Eye (tissue), 1 donor: ENCODE measurements at regions not wholly inside any gene's neighbourhood (a gene's known extent, or its start where the extent isn't known, plus 50 kb on each side); places are given as distances from the start of the nearest gene placed in this dataset.
A peak's percentile ranks its signal among the peaks of the same experiment; 100 is the strongest.

ENCODE experiments used
- DNase-seq: peaks from one replicate; pipeline ENCODE4 v3.0.0-alpha.2; 2015

DNA sequence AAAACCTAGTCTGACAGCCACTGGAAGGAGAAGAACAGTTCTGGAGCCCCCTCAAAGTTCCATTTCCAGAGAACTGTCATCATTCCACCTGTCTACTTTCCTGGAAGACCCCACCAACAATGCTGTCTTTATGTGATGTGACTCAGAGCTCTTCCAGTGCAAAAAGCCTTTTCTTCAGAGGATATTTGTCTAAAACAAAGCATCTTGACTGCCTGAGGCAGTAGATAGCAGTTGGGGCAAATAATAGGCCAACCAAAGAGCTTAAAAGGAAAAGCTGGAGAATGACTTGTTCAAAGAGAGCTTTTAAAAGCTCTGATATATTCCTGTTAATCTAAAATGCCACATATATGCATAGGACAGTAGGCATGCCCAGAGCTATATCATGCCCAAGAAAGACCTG lies 62.6 kb downstream of the MIS18A start:
- no peak for DNase-seq

DNA sequence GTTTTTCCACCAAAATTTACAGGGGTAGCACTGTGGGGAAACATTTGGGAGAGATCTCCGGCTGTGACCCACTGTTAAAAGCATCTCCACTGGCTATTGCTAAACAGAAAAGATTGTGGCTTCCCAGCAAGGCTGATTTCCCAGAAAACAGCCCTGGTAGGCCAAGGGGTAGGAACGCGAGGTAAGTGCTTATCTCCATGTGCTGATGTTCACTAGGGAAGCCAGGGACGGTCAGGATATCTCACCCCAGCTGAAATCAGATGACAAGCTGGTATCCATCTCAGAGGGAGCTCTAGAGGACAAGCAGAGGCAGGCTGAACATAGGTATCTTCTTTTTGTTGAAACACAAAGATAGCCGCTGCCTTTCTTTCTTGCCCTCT lies 63.6 kb downstream of the MIS18A start:
- DNase-seq, result no peak

DNA sequence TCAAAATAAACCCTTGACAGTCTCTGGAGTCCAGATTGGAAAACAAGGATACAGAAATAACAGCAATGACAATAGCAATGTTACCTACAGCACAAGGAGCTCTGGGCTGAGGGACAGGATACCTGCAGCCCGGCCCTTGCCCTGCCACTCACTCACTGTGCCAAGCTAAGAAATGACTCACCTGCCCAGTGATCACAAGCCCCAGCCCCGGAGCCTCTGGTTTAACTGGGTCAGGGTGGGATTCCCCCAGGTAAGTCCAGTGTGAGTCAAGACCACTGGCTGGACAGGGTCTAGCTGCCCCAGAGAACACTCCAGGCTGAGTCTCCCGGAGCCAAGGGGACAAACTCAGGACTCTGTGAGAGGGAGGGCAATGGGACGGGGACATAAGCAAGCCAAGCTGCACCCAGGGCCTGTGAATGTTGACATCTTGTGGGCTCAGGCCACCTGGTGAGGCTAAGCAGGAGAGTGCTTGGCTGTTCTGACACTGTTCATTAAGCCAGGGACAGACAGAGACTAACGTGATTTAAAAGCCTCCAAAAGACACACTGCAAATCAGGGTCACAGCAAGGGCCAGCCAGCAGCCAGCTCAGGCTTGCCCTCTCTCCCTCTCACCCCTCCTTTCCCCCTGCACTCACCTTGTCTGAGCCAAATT lies 64.1 kb downstream of the MIS18A start:
- DNase-seq, result no peak

DNA sequence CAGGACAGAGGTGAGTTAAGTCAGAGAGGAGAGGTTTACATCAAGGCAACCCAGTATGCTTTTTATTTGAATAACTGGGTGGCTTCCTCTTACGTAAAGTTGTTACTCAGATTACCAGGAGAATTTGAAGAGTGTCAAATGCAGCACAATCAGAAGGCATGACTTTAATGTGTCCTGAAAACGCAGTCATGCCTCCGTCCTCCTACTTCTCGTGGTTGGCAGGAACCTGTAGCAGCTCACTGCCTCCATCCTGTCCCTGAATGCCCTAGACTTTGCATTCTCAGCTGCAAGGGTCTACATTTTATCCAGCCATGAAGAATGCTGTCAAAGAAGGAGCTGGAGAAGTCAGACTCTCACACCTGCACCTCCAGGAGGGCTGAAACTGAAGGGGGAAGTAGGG lies 66.7 kb downstream of the MIS18A start:
- DNase-seq, result no peak

DNA sequence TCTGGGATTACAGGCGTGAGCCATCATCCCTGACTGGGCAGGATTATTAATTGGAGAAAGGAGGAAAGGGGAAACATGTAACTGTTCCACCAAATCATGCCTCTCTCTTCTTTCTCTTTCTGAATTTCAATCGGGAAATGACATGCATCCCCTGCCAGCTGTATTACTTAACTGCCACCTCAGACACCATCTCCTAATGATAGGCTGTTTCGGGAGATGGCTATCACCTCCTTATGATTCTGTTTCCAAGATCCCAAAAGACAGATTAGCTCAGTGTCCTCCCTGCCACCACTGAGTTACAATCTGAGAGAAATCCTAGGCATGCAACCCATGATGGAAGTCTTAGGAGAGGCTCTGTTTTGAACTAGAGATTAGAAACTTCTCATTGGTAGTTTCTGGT lies 67.5 kb downstream of the MIS18A start:
- DNase-seq, result no peak

DNA sequence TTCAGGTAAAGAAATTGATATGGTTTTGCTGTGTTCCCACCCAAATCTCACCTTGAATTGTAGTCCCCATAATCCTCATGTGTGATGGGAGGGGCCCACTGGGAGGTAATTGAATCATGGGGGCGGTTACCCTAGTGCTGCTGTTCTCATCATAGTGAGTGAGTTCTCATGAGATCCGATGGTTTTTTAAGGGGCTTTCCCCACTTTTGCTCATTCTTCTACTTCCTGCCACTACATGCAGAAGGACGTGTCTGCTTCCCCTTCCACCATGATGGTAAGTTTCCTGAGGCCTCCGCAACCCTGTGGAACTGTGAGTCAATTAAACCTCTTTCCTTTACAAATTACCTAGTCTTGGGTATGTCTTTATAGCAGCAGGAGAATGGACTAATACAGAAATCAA lies 69.3 kb downstream of the MIS18A start:
- DNase-seq, result no peak

GRCh38 chr21:32207406-32207716 lies 71.5 kb downstream of the MIS18A start:
- DNase-seq, result peak; percentile 58

DNA sequence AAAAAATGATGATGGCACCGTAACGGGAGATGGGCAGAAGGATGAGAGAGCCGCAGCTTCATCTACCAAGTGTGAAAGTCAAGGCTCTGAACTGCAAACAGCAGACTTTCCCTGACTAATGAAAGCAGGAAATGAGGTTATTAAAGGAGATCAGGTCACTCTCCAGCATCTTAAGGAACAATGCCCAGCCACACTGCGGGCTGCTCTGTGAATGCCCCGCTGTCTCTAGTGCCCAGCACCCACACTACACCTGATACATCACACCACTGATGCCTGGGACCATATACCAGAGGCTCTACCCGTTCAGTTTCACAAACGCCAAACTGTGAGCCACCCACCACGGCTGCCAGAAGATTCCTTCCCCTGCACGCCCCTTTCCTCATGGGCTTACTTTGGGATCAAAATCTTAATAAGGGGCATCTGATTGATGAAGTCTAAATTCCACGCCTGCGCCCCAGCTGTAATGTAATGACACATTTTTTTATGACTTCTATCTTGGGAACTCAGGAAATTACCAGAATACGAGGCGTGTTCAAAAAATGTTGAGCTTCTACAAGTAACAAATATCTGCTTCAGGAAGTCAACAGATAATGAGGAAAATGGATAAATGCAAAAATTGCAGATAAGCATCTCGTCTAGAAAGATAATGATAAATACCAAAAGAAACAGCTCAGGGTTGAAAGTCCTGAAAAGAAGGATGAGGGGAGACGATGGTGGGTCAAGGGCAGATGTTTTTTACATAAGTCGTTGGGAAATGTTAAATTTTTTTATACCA lies 72.0 kb downstream of the MIS18A start:
- no peak for DNase-seq

- DNase-seq, result no peak
These were observed 74.9 kb downstream of the MIS18A start for GRCh38 chr21:32203877-32204480.

- DNase-seq, result no peak
These were observed 78.8 kb downstream of the MIS18A start for GRCh38 chr21:32200029-32200428.

GRCh38 chr21:32198384-32198783 lies 80.5 kb downstream of the MIS18A start:
- no peak for DNase-seq

DNA sequence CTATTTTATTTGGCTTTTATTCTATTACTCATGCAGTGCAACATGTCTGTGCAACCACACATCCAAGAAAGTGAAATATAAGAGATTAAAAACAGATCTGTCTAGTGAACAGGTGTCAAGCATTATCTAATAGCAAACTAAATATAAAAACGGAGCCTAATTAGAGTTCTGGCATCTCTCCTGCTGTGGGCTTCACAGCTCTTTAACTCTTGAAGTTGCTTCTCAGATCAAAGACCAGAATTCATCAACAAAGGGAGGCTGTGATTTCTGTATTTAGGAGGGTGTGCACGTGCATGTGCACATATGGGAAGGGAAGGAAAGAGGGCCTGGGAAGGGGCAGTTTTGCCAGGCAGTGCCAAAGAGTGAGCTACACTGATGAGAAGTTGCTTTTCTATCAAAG lies 81.0 kb downstream of the MIS18A start:
- DNase-seq, result peak; percentile 65

- no peak for DNase-seq
These were observed 82.8 kb downstream of the MIS18A start for GRCh38 chr21:32196001-32196400.

GRCh38 chr21:32193098-32193465 lies 85.8 kb downstream of the MIS18A start:
- DNase-seq, result no peak

DNA sequence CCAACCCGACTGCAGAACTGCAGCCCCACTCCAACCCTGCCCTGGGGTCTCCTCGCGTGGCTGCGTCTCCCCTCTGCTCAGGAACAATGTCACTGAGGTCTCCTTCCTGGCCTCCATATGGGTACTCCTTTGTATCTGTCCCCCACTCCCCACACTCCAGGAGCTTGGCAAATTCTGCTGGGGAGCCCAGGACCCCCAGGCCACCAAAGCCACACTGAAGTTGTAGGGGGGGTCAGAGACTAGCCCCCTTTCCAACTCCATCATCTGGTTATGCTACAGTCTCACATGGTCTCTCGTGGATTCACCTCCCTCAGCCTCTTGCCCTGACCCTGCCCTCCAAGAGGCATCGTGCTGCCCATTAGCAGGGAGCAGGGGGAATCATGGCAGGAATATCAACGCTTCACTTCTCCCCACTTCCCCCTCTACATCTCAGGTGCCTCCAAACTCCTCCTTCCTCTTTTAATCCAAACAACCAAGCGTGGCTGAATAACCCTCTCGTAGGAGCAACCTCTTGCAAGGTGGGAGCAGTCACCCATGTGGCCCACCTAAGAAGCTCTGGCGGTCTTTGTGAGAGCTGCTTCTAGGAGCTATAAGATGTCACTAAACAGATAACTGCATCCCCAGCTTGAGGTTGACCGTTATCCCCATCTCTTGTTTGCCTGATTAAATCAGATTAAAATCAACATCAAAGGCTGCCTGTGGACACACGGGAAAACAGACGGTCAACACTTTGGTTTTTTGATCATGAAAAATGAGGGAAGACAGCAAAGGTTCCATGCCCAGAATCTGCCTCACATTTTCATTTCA lies 86.4 kb downstream of the MIS18A start:
- DNase-seq, result peak; percentile 70

GRCh38 chr21:32190493-32191144 lies 88.2 kb downstream of the MIS18A start:
- no peak for DNase-seq

DNA sequence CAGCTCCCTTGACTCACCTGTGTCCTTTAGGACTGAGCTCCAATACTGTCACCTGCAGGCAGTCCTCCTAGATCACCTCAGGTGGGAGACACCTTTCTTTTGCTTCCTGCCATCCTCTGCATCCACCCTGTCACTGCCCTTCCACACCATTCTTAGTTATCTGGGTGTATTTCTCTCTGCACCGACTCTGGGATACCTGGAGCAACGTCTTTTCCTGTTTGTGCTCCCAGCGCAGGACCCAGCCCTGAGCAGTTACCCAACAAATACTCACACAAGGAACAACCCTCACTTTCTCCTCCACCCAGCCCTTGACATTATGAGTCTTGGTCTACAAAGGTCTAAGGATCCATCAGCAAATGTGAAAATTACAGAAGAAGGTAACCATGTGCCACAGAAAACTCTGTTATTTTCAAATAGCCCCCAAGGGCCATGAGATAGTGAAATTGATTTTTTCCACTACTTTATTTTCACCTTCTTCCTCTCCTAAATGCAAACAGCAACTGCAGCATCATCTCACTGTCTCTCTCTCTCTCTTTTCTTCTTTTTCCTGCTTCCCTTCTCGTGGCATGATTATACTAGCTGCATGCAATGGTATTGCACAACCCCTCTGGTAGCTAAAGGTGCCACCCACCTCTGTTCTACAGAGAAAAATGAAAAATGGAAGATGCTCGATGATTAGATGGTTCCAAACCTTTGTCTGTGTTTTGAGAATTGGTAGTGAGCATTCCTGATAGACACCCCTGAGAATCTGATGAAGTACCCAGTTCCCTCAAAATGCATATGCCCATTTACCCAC lies 89.0 kb downstream of the MIS18A start:
- no peak for DNase-seq

GRCh38 chr21:32186804-32187203 lies 92.0 kb downstream of the MIS18A start:
- DNase-seq, result peak; percentile 84

DNA sequence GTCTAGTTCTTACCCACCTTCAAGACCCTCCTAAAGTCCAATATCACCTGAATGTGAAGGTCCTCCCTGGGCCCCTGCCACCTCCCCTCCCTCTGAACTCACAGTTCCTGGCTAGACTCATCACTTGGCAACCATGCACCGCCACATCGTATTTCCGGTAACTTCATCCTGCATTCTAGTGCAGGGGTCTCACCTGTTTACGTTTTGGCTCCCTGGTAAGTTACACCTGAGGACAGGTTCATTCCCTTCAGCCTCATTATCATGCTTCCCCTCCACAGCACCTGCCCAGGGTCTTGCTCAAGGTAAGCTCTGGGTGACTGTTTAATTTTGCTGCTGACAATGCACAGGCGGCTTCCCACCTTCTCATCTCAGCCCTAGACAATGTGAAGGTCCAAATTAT lies 93.1 kb downstream of the MIS18A start:
- no peak for DNase-seq

GRCh38 chr21:32185103-32185502 lies 93.7 kb downstream of the MIS18A start:
- DNase-seq, result no peak

DNA sequence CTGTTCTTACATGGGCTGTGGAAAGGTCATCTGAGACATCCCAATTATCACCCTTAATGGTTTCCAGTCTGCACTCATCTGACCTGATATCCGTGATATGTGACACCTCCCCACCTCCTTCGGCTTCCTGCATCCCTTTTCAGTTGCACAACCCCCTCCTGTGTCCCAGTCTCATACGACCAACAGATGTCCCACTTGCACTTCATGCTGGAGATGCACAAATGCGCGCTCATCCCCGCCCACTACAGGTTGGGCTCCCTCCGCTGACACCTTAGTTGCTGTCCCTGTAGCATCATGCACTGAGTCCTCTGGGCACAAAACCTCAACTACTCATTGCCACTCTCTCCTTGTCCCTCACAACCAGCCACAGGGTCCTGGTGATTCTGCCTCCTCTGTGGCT lies 94.4 kb downstream of the MIS18A start:
- no peak for DNase-seq

DNA sequence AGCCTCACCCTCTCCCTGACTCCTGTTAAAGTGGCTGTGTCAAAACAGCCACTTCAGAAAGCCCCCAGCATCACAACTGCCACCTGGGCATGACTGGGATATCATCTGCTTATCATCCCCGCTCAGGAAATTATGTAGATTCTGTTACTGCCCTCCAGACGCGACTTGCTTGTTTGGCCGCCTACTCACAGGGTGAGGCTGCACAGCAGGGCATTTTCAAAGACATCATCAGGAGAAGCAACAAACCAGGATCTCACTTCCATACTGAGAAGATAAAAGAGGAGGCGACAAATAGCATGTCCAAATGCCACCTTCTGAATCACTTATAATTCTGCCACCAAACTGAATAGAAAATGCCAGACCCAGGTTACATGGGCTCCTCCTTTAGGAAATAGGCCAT lies 94.8 kb downstream of the MIS18A start:
- DNase-seq, result no peak
